Esophagus squamous epithelium (tissue), 4 donors: ENCODE measurements at regions not wholly inside any gene's neighbourhood (a gene's known extent, or its start where the extent isn't known, plus 50 kb on each side); places are given as distances from the start of the nearest gene placed in this dataset.
"Not testable (repeated sequence)": the region's sequence is repeated elsewhere in the genome, so short reads cannot be mapped to it uniquely, and the experiment has no call there.

Experiments used
- POLR2A ChIP-seq, 4 donors: fragments of 450-650 bp; IDR thresholded peaks; one replicate each; pipeline ENCODE4 v1.6.1; 2017; ENCODE audit warnings: antibody characterized with exemption in 4 of 4, mild to moderate bottlenecking in 4 of 4, moderate library complexity in 3 of 4
- TF ChIP-seq, protein P1 (sequence below), 6 experiments: fragments of 450-650 bp in 4 of 6; fragments of 200-600 bp in 2 of 6; sonication (generic) in 2 of 6; IDR thresholded peaks; one replicate each; pipeline ENCODE4 v1.5.1; 2016 to 2019; ENCODE audit warnings: antibody characterized with exemption in 6 of 6, mild to moderate bottlenecking in 4 of 6, moderate library complexity in 4 of 6

DNA sequence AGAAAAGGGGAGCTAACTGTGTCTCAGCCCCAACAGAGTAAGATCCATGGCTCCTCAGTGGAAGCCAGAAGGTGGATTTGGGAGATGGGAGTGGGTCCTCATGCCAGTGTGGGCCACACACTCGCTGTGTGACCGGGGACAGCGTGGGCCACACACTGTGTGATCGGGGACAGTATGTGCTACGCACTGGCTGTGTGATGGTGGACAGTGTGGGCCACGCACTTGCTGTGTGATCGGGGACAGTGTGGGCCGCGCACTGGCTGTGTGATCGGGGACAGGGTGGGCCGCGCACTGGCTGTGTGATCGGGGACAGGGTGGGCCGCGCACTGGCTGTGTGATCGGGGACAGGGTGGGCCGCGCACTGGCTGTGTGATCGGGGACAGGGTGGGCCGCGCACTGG lies 282.5 kb downstream of the NXPE2 start:
- TF ChIP-seq, protein P1, sequence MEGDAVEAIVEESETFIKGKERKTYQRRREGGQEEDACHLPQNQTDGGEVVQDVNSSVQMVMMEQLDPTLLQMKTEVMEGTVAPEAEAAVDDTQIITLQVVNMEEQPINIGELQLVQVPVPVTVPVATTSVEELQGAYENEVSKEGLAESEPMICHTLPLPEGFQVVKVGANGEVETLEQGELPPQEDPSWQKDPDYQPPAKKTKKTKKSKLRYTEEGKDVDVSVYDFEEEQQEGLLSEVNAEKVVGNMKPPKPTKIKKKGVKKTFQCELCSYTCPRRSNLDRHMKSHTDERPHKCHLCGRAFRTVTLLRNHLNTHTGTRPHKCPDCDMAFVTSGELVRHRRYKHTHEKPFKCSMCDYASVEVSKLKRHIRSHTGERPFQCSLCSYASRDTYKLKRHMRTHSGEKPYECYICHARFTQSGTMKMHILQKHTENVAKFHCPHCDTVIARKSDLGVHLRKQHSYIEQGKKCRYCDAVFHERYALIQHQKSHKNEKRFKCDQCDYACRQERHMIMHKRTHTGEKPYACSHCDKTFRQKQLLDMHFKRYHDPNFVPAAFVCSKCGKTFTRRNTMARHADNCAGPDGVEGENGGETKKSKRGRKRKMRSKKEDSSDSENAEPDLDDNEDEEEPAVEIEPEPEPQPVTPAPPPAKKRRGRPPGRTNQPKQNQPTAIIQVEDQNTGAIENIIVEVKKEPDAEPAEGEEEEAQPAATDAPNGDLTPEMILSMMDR (IDR thresholded peaks at IDR 0.05) = not testable (repeated sequence)
- TF ChIP-seq POLR2A (IDR thresholded peaks at IDR 0.05) = not testable (repeated sequence)
